ENCODE measurements at regions not wholly inside any gene's neighbourhood (a gene's known extent, or its start where the extent isn't known, plus 50 kb on each side); places are given as distances from the start of the nearest gene placed in this dataset.

DNA sequence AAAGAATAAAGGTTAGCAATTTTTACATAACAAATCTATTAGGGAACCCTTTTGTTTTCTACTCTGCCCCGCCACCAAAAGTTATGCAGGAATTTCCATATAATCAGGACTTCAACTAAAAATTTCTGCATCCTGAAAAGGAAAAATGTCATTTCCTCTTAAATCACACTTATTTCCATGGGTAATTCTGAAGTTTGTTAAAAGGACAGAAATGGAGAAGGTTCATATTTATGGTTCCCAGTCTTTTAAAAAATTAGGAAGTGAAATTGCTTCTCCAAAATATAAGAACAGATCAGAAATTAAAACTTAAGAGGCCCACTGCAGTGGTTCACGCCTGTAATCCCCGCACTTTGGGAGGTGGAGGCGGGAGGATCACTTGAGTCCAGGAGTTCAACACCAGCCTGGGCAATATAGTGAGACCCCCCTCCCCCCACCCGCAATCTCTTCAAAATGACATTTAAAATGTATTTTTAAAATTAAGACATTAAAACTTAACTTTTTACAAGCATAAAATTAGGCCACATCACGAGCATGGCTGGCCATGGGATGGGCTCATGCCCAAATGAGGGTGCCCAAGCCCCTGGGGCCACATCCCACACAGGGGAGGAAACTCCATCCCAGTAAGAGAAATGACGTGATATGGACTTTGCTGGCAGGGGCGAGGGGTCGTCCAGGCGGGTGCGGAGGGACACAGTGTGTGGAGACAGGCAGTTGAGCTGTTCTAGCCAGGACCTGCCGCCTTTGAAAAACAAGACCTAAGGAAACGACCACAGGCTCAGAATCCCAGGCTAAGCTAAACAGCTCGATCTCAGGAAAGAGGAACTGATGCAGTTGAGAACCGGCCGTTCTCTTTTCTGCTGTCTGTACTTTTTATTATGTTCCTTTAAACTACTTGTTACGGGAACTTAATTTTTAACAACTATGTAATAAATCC lies 51.3 kb upstream of the NFE2L3 start:
- ChIA-PET POLR2A (interaction anchor here (0.8 to 1.7 kb wide), 4 partner anchors 10 to 99 kb away, joined by 3 to 11 read pairs (median 4); partner anchors contain the start of gene NFE2L3), CTCF (interaction anchor here (0.9 to 2.1 kb wide), 13 partner anchors 8 to 269 kb away, joined by 3 to 13 read pairs (median 4); no protein-coding TSS in a partner anchor)
- H3K4me3 Mint-ChIP-seq = peak overlapping the region; percentile 99
- DNase-seq (no peak), ATAC-seq (ENCODE audit: low read depth) (peak; percentile 48)
- peaks cover 3% of the 10 kb centered on the region for H3K79me2 ChIP-seq (ENCODE audit: control insufficient read depth, insufficient read depth, low read length)
- WGBS (ENCODE audit: insufficient coverage) = 11% methylated on average over 7 of the region's 17 CpGs
- no peaks in the 10 kb centered on the region for H3K27me3 ChIP-seq (replicated peaks in 1 of 4; ENCODE audit: control extremely low read depth in 1 of 4, control insufficient read depth in 3 of 4, insufficient read depth in 4 of 4, low read length in 3 of 4)
- H3K27ac ChIP-seq (ENCODE audit: low read length in 2 of 2) = peak overlapping the region; percentile 43 to 77
- peaks cover 50% of the 10 kb centered on the region for H3K4me1 Mint-ChIP-seq
- no peaks in the 10 kb centered on the region for H3K9me3 ChIP-seq (ENCODE audit: control extremely low read depth in 1 of 3, control insufficient read depth in 2 of 3, insufficient read depth in 1 of 3, low read length in 2 of 3)
- H2AFZ ChIP-seq (ENCODE audit: insufficient read depth, low read depth, low read length, poor library complexity, severe bottlenecking) = peak overlapping the region; percentile 84
- no peaks in the 10 kb centered on the region for H3K9me3 Mint-ChIP-seq (ENCODE audit: insufficient read depth)
- intact Hi-C loops (cut with micrococcal nuclease) = loop anchor here (2.0 to 5.0 kb wide), 2 partner anchors 22 to 52 kb away; partner anchors contain the start of gene NFE2L3
- no peaks in the 10 kb centered on the region for H3K36me3 ChIP-seq (replicated peaks in 1 of 2; ENCODE audit: control extremely low read depth in 1 of 2, control insufficient read depth in 1 of 2, extremely low read depth in 1 of 2, insufficient read depth in 2 of 2, low read length in 1 of 2)
- no peaks in the 10 kb centered on the region for H4K20me1 ChIP-seq (ENCODE audit: control insufficient read depth, insufficient read depth, low read length, poor library complexity, severe bottlenecking)
- no peak for TF ChIP-seq EZH2 (IDR thresholded peaks at IDR 0.05; ENCODE audit: borderline replicate concordance, insufficient read depth, low read depth, low read length, poor library complexity, severe bottlenecking)
- TF ChIP-seq, protein P1, sequence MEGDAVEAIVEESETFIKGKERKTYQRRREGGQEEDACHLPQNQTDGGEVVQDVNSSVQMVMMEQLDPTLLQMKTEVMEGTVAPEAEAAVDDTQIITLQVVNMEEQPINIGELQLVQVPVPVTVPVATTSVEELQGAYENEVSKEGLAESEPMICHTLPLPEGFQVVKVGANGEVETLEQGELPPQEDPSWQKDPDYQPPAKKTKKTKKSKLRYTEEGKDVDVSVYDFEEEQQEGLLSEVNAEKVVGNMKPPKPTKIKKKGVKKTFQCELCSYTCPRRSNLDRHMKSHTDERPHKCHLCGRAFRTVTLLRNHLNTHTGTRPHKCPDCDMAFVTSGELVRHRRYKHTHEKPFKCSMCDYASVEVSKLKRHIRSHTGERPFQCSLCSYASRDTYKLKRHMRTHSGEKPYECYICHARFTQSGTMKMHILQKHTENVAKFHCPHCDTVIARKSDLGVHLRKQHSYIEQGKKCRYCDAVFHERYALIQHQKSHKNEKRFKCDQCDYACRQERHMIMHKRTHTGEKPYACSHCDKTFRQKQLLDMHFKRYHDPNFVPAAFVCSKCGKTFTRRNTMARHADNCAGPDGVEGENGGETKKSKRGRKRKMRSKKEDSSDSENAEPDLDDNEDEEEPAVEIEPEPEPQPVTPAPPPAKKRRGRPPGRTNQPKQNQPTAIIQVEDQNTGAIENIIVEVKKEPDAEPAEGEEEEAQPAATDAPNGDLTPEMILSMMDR (IDR thresholded peaks at IDR 0.05) = no peak
- peak overlapping the region; percentile 42 to 85 (median 75) for H3K4me3 ChIP-seq (ENCODE audit: control extremely low read depth in 1 of 5, extremely low read depth in 1 of 5, insufficient read depth in 1 of 5, low read depth in 2 of 5, low read length in 4 of 5)
- no peaks in the 10 kb centered on the region for H3K27me3 Mint-ChIP-seq
- H3K4me2 ChIP-seq (replicated peaks; ENCODE audit: low read depth, low read length, poor library complexity, severe bottlenecking) = peak overlapping the region; percentile 87
- peak overlapping the region; percentile 77 for H3K9ac ChIP-seq (ENCODE audit: low read length)
- H3K4me1 ChIP-seq (ENCODE audit: control insufficient read depth in 2 of 2, insufficient read depth in 2 of 2, low read length in 2 of 2) = peaks cover 30 to 48% of the 10 kb centered on the region in 2 donors
- peak overlapping the region; percentile 96 for H3K27ac Mint-ChIP-seq
